Karpas-422 (cell line): ENCODE measurements at regions not wholly inside any gene's neighbourhood (a gene's known extent, or its start where the extent isn't known, plus 50 kb on each side); places are given as distances from the start of the nearest gene placed in this dataset.

ENCODE experiments used
- DNase-seq: peaks from one replicate; pipeline ENCODE4 v3.0.0-alpha.2; 2015
- H2AFZ ChIP-seq: fragments of 200-600 bp; sonication (generic); 2 replicates; pipeline ENCODE4 v1.6.1; 2014; ENCODE audit warnings: antibody characterized with exemption, low read length, mixed read lengths
- H3K27ac ChIP-seq: fragments of 200-600 bp; sonication (generic); 2 replicates; pipeline ENCODE4 v1.5.1; 2014; ENCODE audit warnings: mild to moderate bottlenecking, low read length, moderate library complexity
- H3K27me3 ChIP-seq: fragments of 200-600 bp; sonication (generic); 2 replicates; pipeline ENCODE4 v1.6.1; 2014; ENCODE audit warnings: low read length, mixed read lengths
- H3K36me3 ChIP-seq: fragments of 200-600 bp; sonication (generic); 2 replicates; pipeline ENCODE4 v1.6.1; 2014; ENCODE audit warnings: low read length, mixed read lengths; ENCODE audit not compliant: insufficient read depth
- H3K4me1 ChIP-seq: fragments of 200-600 bp; sonication (generic); 2 replicates; pipeline ENCODE4 v1.6.1; 2014; ENCODE audit warnings: mild to moderate bottlenecking, low read length, mixed read lengths
- H3K4me2 ChIP-seq: fragments of 200-600 bp; sonication (generic); 2 replicates; pipeline ENCODE4 v1.6.1; 2014; ENCODE audit warnings: low read length, low read depth, mild to moderate bottlenecking; ENCODE audit not compliant: poor library complexity, severe bottlenecking
- H3K4me3 ChIP-seq: fragments of 200-600 bp; sonication (generic); 2 replicates; pipeline ENCODE4 v1.5.1; 2014; ENCODE audit warnings: mild to moderate bottlenecking, antibody characterized with exemption, low read length, mixed read lengths
- H3K79me2 ChIP-seq: fragments of 200-600 bp; sonication (generic); 2 replicates; pipeline ENCODE4 v1.6.1; 2014; ENCODE audit warnings: mild to moderate bottlenecking, low read length, mixed read lengths
- H3K9ac ChIP-seq: fragments of 200-600 bp; sonication (generic); 2 replicates; pipeline ENCODE4 v1.6.0; 2014; ENCODE audit warnings: low read length
- H3K9me2 ChIP-seq: fragments of 200-600 bp; sonication (generic), shearing (Covaris generic); replicated peaks from 2 replicates; pipeline ENCODE4 v1.6.0; 2014; ENCODE audit warnings: mild to moderate bottlenecking, low read length, moderate library complexity; ENCODE audit not compliant: insufficient read depth
- H3K9me3 ChIP-seq: fragments of 300-700, 200-600 bp; sonication (generic); 2 replicates; pipeline ENCODE4 v1.6.1; 2014; ENCODE audit warnings: low read length, mixed read lengths
- H4K20me1 ChIP-seq: fragments of 200-600 bp; sonication (generic); 2 replicates; pipeline ENCODE4 v1.6.1; 2014; ENCODE audit warnings: mild to moderate bottlenecking, antibody characterized with exemption, low read length, low read depth; ENCODE audit not compliant: insufficient read depth

GRCh38 chr18:28960146-28960545 lies 783.2 kb upstream of the CDH2 start:
- Histone ChIP-seq H4K20me1 (no peaks in the 10 kb centered on the region), H3K4me3 (no peak overlapping the region), H3K36me3 (no peaks in the 10 kb centered on the region), H2AFZ (no peak overlapping the region), H3K9me3 (no peaks in the 10 kb centered on the region), H3K9ac (no peak overlapping the region), H3K27ac (no peak overlapping the region), H3K4me2 (no peak overlapping the region), H3K9me2 (no peaks in the 10 kb centered on the region), H3K79me2 (no peaks in the 10 kb centered on the region), H3K27me3 (no peaks in the 10 kb centered on the region), H3K4me1 (no peaks in the 10 kb centered on the region)
- DNase-seq, result no peak

- no peak overlapping the region for H3K4me2 ChIP-seq
- H4K20me1 ChIP-seq, result no peaks in the 10 kb centered on the region
Observed at GRCh38 chr18:28952339-28952738, 775.4 kb upstream of the CDH2 start.

GRCh38 chr18:28947900-28948299 lies 771.0 kb upstream of the CDH2 start:
- Histone ChIP-seq H3K4me3 (no peak overlapping the region), H3K9me3 (peaks cover 39% of the 10 kb centered on the region), H3K27me3 (no peaks in the 10 kb centered on the region), H3K79me2 (no peaks in the 10 kb centered on the region), H3K9ac (no peak overlapping the region), H4K20me1 (no peaks in the 10 kb centered on the region), H3K36me3 (no peaks in the 10 kb centered on the region), H2AFZ (no peak overlapping the region), H3K27ac (no peak overlapping the region), H3K4me1 (no peaks in the 10 kb centered on the region), H3K4me2 (no peak overlapping the region), H3K9me2 (no peaks in the 10 kb centered on the region)
- DNase-seq, result no peak

More at GRCh38 chr18:28952339-28952738, 775.4 kb upstream of the CDH2 start:
- Histone ChIP-seq H3K27ac (no peak overlapping the region), H3K9ac (no peak overlapping the region), H2AFZ (no peak overlapping the region), H3K4me3 (no peak overlapping the region), H3K27me3 (no peaks in the 10 kb centered on the region), H3K9me2 (no peaks in the 10 kb centered on the region), H3K79me2 (no peaks in the 10 kb centered on the region), H3K9me3 (peaks cover 27% of the 10 kb centered on the region), H3K36me3 (no peaks in the 10 kb centered on the region), H3K4me1 (no peaks in the 10 kb centered on the region)
- DNase-seq, result no peak

GRCh38 chr18:28946471-28946870 lies 769.5 kb upstream of the CDH2 start:
- H3K9me2 ChIP-seq, result no peaks in the 10 kb centered on the region
- no peak for DNase-seq
- H3K4me2 ChIP-seq, result no peak overlapping the region
- H2AFZ ChIP-seq, result no peak overlapping the region
- H3K27me3 ChIP-seq, result no peaks in the 10 kb centered on the region
- no peaks in the 10 kb centered on the region for H4K20me1 ChIP-seq
- H3K79me2 ChIP-seq, result no peaks in the 10 kb centered on the region
- no peak overlapping the region for H3K27ac ChIP-seq
- H3K36me3 ChIP-seq, result no peaks in the 10 kb centered on the region
- H3K9me3 ChIP-seq, result peaks cover 32% of the 10 kb centered on the region
- H3K9ac ChIP-seq, result no peak overlapping the region
- no peak overlapping the region for H3K4me3 ChIP-seq
- H3K4me1 ChIP-seq, result no peaks in the 10 kb centered on the region

GRCh38 chr18:28922936-28923335 lies 746.0 kb upstream of the CDH2 start:
- H3K79me2 ChIP-seq, result no peaks in the 10 kb centered on the region
- H4K20me1 ChIP-seq, result no peaks in the 10 kb centered on the region
- H3K36me3 ChIP-seq, result no peaks in the 10 kb centered on the region
- H3K9ac ChIP-seq, result no peak overlapping the region
- DNase-seq, result no peak
- peaks cover 26% of the 10 kb centered on the region for H3K9me3 ChIP-seq
- H3K27ac ChIP-seq, result no peak overlapping the region
- H3K4me2 ChIP-seq, result no peak overlapping the region
- no peaks in the 10 kb centered on the region for H3K9me2 ChIP-seq
- no peaks in the 10 kb centered on the region for H3K27me3 ChIP-seq
- H2AFZ ChIP-seq, result no peak overlapping the region
- no peaks in the 10 kb centered on the region for H3K4me1 ChIP-seq
- H3K4me3 ChIP-seq, result no peak overlapping the region

DNA sequence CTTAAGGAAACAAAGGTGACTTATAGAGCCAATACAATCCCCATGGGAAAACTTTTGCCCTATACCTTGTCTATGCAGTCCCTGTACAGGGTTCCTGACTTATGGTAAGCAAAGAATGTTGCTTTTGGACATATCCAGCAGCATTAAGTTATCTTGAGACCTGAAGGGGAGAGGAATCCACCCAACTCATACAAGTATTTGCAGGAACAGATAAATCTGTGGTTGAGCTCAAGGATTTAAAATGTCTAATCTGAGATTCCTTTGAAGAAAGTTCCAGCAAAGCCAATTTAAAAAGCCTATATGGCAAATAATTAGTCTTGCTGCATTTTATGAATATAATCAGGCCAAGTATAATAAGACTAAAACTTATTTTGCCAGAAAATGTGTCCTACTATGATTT lies 739.5 kb upstream of the CDH2 start:
- no peaks in the 10 kb centered on the region for H3K9me2 ChIP-seq
- no peaks in the 10 kb centered on the region for H3K4me1 ChIP-seq

DNA sequence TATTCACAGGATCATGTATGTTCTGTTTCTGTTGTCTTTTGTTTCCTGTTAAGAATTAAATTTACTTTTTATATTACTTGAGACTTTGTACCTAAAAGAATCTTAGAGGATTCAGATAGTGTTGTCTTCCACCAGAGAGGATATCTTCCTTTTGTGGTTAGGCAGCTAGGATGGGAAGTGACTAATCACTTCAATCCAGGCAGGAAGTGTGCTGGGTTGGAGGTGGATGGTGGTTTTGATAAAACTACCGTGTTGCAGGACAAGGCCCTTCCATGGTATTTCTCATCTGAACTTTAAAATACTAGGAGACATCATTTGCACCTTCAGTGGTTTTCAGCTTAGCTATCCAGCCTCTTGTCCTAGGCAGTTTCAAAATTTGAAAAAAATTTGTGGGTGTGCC lies 728.6 kb upstream of the CDH2 start:
- H3K9me2 ChIP-seq, result no peaks in the 10 kb centered on the region
- no peak overlapping the region for H3K9ac ChIP-seq
- H3K4me3 ChIP-seq, result no peak overlapping the region
- no peaks in the 10 kb centered on the region for H3K79me2 ChIP-seq
- H3K9me3 ChIP-seq, result peaks cover 37% of the 10 kb centered on the region
- DNase-seq, result no peak
- H3K4me1 ChIP-seq, result no peaks in the 10 kb centered on the region
- no peaks in the 10 kb centered on the region for H4K20me1 ChIP-seq
- no peak overlapping the region for H3K4me2 ChIP-seq
- H3K27ac ChIP-seq, result no peak overlapping the region
- no peak overlapping the region for H2AFZ ChIP-seq
- no peaks in the 10 kb centered on the region for H3K27me3 ChIP-seq
- H3K36me3 ChIP-seq, result no peaks in the 10 kb centered on the region

More for the DNA sequence above, 739.5 kb upstream of the CDH2 start:
- no peak for DNase-seq
- Histone ChIP-seq H3K9me3 (peaks cover 31% of the 10 kb centered on the region), H3K27ac (no peak overlapping the region), H4K20me1 (no peaks in the 10 kb centered on the region), H2AFZ (no peak overlapping the region), H3K79me2 (no peaks in the 10 kb centered on the region), H3K4me2 (no peak overlapping the region), H3K9ac (no peak overlapping the region), H3K36me3 (no peaks in the 10 kb centered on the region), H3K4me3 (no peak overlapping the region), H3K27me3 (no peaks in the 10 kb centered on the region)

DNA sequence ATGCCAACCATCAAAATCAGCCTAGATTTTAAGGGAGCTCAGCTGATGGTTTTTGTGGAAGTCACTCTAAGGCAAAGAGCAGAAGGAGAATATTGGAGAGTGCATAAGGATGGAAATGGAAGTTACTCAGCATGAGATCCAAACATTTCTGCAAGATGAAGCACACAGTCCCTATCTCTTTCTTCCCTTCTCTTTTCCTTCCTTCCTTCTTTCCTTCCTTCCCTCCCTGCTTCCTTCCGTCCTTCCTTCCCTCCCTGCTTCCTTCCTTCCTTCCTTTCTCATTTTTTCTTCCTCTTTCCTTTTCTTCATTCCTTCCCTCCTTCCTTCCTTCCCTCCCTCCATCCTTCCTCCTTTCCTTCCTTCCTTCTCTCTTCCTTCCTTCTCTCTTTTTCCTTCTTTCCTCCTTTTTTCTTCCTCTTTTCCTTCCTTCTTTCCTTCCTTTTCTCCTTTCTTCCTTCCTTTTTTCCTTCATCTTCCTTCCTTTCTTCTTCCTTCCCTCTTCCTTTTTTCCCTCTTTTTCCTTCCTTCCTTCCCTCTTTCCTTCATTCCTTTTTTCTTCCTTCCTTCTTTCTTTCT lies 727.9 kb upstream of the CDH2 start:
- no peaks in the 10 kb centered on the region for H3K9me2 ChIP-seq
- H3K36me3 ChIP-seq, result no peaks in the 10 kb centered on the region
- no peak overlapping the region for H2AFZ ChIP-seq
- H3K27ac ChIP-seq, result no peak overlapping the region
- no peak overlapping the region for H3K4me2 ChIP-seq
- H4K20me1 ChIP-seq, result no peaks in the 10 kb centered on the region
- peaks cover 42% of the 10 kb centered on the region for H3K9me3 ChIP-seq
- no peak overlapping the region for H3K9ac ChIP-seq
- no peaks in the 10 kb centered on the region for H3K4me1 ChIP-seq
- DNase-seq, result no peak
- no peaks in the 10 kb centered on the region for H3K79me2 ChIP-seq
- H3K27me3 ChIP-seq, result no peaks in the 10 kb centered on the region
- H3K4me3 ChIP-seq, result no peak overlapping the region

DNA sequence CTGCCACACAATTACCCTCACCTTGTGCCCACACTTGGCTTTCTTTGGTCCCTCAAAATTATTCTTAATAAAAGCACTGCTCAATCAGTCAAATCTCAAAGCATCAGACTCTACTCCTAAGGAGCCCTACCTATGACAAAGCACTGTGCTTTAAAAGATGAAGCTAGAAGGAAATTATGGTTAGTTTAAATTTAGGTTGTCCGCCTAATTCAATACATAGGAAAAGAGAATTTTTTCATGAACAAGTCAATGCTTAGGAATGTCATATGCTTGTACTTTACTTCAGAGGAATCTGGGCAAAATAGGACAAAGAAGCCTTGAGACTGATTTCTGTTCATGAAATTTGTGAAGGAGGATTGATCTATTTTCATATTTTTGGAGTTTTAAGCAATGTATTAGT lies 726.4 kb upstream of the CDH2 start:
- Histone ChIP-seq H3K9ac (no peak overlapping the region), H3K36me3 (no peaks in the 10 kb centered on the region), H3K79me2 (no peaks in the 10 kb centered on the region), H3K9me3 (peaks cover 43% of the 10 kb centered on the region), H3K9me2 (no peaks in the 10 kb centered on the region), H2AFZ (no peak overlapping the region), H3K4me2 (no peak overlapping the region), H3K4me3 (no peak overlapping the region), H3K27ac (no peak overlapping the region), H4K20me1 (no peaks in the 10 kb centered on the region), H3K4me1 (no peaks in the 10 kb centered on the region), H3K27me3 (no peaks in the 10 kb centered on the region)
- no peak for DNase-seq
